ENCODE measurements at regions not wholly inside any gene's neighbourhood (a gene's known extent, or its start where the extent isn't known, plus 50 kb on each side); places are given as distances from the start of the nearest gene placed in this dataset.

- ChIA-PET CTCF (interaction anchor here (0.7 to 1.9 kb wide), 2 partner anchors 7 to 135 kb away, joined by 3 to 4 read pairs; no protein-coding TSS in a partner anchor), POLR2A (no interaction called here)
- no peak for TF ChIP-seq CTCF (IDR thresholded peaks at IDR 0.05; ENCODE audit: control extremely low read depth, extremely low read depth, low read depth, missing control alignments)
- no peak for DNase-seq (ENCODE audit: extremely low spot score)
These were observed 113.2 kb downstream of the GLUL start for GRCh38 chr1:182278144-182279054.

GRCh38 chr1:182275271-182275670 lies 116.3 kb downstream of the GLUL start:
- DNase-seq (ENCODE audit: extremely low spot score): no peak
- no peak for TF ChIP-seq CTCF (IDR thresholded peaks at IDR 0.05; ENCODE audit: control extremely low read depth, extremely low read depth, low read depth, missing control alignments)
- CTCF ChIA-PET: interaction anchor here (0.6 kb wide), 1 partner anchor 194 kb away, joined by 3 read pairs; no protein-coding TSS in a partner anchor
- POLR2A ChIA-PET: no interaction called here

GRCh38 chr1:182274618-182275017 lies 117.0 kb downstream of the GLUL start:
- DNase-seq (ENCODE audit: extremely low spot score): no peak
- CTCF ChIA-PET: no interaction called here
- no peak for TF ChIP-seq CTCF (IDR thresholded peaks at IDR 0.05; ENCODE audit: control extremely low read depth, extremely low read depth, low read depth, missing control alignments)
- POLR2A ChIA-PET: no interaction called here

- POLR2A ChIA-PET: no interaction called here
- no peak for TF ChIP-seq CTCF (IDR thresholded peaks at IDR 0.05; ENCODE audit: control extremely low read depth, extremely low read depth, low read depth, missing control alignments)
- DNase-seq (ENCODE audit: extremely low spot score): no peak
- CTCF ChIA-PET: interaction anchor here (0.9 to 1.1 kb wide), 2 partner anchors 8 to 128 kb away, joined by 3 to 6 read pairs; no protein-coding TSS in a partner anchor
These were observed 120.9 kb downstream of the GLUL start for GRCh38 chr1:182270731-182271130.

GRCh38 chr1:182269097-182269496 lies 122.5 kb downstream of the GLUL start:
- ChIA-PET POLR2A (no interaction called here), CTCF (no interaction called here)
- TF ChIP-seq CTCF (IDR thresholded peaks at IDR 0.05; ENCODE audit: control extremely low read depth, extremely low read depth, low read depth, missing control alignments): no peak
- DNase-seq (ENCODE audit: extremely low spot score): no peak

GRCh38 chr1:182268669-182269068 lies 122.9 kb downstream of the GLUL start:
- CTCF ChIA-PET: no interaction called here
- no peak for TF ChIP-seq CTCF (IDR thresholded peaks at IDR 0.05; ENCODE audit: control extremely low read depth, extremely low read depth, low read depth, missing control alignments)
- DNase-seq (ENCODE audit: extremely low spot score): no peak
- POLR2A ChIA-PET: no interaction called here

Measured in GM10248 (cell line).